ENCODE measurements at regions not wholly inside any gene's neighbourhood (a gene's known extent, or its start where the extent isn't known, plus 50 kb on each side); places are given as distances from the start of the nearest gene placed in this dataset.

DNA sequence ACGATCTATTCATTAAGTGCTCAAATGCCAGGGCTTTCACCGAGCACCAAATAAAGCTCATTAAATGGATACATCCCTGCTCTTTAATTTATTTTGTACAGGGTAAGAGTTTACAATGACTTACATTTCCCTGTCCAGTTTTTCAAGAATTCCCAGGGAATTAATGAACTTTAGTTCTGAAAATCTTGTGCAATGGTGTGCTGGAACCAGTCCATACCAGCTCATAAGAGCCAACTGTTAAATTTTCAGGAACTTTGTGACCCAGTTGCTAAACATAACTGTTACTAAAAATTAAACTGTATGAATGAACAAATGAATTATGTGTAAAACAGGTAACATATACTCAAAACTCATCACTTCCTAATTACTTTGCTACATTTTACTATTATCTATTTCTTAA is 191.7 kb upstream of the RASGEF1B start:
- peaks cover 6% of the 10 kb centered on the region for H3K36me3 Mint-ChIP-seq
- 100% methylated on average over 2 of the region's 2 CpGs for WGBS (ENCODE audit: insufficient coverage)
- Histone ChIP-seq H3K4me1 (ENCODE audit: control insufficient read depth, insufficient read depth, low read length) (no peaks in the 10 kb centered on the region), H3K9me3 (ENCODE audit: control insufficient read depth, insufficient read depth, low read length) (no peaks in the 10 kb centered on the region), H3K27me3 (ENCODE audit: control insufficient read depth, insufficient read depth, low read length) (no peaks in the 10 kb centered on the region), H3K27ac (ENCODE audit: low read length) (no peak overlapping the region), H3K36me3 (ENCODE audit: control insufficient read depth, insufficient read depth, low read length) (no peaks in the 10 kb centered on the region), H3K4me3 (ENCODE audit: low read length) (no peak overlapping the region)
- H3K27me3 Mint-ChIP-seq (ENCODE audit: low read depth in 2 of 2): peaks cover 6 to 13% of the 10 kb centered on the region in 2 donors
- TF ChIP-seq, protein P1, sequence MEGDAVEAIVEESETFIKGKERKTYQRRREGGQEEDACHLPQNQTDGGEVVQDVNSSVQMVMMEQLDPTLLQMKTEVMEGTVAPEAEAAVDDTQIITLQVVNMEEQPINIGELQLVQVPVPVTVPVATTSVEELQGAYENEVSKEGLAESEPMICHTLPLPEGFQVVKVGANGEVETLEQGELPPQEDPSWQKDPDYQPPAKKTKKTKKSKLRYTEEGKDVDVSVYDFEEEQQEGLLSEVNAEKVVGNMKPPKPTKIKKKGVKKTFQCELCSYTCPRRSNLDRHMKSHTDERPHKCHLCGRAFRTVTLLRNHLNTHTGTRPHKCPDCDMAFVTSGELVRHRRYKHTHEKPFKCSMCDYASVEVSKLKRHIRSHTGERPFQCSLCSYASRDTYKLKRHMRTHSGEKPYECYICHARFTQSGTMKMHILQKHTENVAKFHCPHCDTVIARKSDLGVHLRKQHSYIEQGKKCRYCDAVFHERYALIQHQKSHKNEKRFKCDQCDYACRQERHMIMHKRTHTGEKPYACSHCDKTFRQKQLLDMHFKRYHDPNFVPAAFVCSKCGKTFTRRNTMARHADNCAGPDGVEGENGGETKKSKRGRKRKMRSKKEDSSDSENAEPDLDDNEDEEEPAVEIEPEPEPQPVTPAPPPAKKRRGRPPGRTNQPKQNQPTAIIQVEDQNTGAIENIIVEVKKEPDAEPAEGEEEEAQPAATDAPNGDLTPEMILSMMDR (IDR thresholded peaks at IDR 0.05): no peak
- intact Hi-C loops (cut with micrococcal nuclease): no loop called here
- H3K27ac Mint-ChIP-seq: no peak overlapping the region
- DNase-seq (no peak), ATAC-seq (no peak)
- no peak overlapping the region for H3K4me3 Mint-ChIP-seq
- no peaks in the 10 kb centered on the region for H3K9me3 Mint-ChIP-seq
- no peaks in the 10 kb centered on the region for H3K4me1 Mint-ChIP-seq

DNA sequence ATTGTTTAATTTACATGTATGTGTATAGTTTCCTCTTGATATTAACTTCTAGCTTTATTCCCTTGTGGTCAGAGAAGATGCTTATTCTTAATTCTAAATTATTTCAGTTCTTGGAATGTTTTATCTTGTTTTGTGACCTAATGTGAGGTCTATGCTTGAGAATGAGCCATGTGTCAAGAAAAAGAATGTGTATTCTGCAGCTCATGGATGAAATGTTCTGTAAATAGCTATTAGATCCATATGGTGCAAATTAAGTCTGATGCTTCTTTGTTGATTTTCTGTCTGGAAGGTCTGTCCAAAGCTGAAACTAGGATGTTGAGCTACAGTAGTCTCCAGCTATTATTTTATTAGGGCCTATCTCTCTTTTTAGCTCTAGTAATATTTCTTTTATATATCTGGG is 187.3 kb upstream of the RASGEF1B start:
- DNase-seq (no peak), ATAC-seq (no peak)
- intact Hi-C loops (cut with micrococcal nuclease): no loop called here
- Mint-ChIP-seq H3K9me3 (no peaks in the 10 kb centered on the region), H3K4me3 (no peak overlapping the region), H3K27me3 (ENCODE audit: low read depth in 2 of 2) (peaks cover 6 to 31% of the 10 kb centered on the region in 2 donors), H3K36me3 (peaks cover 9% of the 10 kb centered on the region), H3K4me1 (no peaks in the 10 kb centered on the region), H3K27ac (no peak overlapping the region)
- Histone ChIP-seq H3K9me3 (ENCODE audit: control insufficient read depth, insufficient read depth, low read length) (no peaks in the 10 kb centered on the region), H3K4me3 (ENCODE audit: low read length) (no peak overlapping the region), H3K4me1 (ENCODE audit: control insufficient read depth, insufficient read depth, low read length) (no peaks in the 10 kb centered on the region), H3K27me3 (ENCODE audit: control insufficient read depth, insufficient read depth, low read length) (no peaks in the 10 kb centered on the region), H3K27ac (ENCODE audit: low read length) (no peak overlapping the region), H3K36me3 (ENCODE audit: control insufficient read depth, insufficient read depth, low read length) (no peaks in the 10 kb centered on the region)
- TF ChIP-seq, protein P1 (IDR thresholded peaks at IDR 0.05): no peak

DNA sequence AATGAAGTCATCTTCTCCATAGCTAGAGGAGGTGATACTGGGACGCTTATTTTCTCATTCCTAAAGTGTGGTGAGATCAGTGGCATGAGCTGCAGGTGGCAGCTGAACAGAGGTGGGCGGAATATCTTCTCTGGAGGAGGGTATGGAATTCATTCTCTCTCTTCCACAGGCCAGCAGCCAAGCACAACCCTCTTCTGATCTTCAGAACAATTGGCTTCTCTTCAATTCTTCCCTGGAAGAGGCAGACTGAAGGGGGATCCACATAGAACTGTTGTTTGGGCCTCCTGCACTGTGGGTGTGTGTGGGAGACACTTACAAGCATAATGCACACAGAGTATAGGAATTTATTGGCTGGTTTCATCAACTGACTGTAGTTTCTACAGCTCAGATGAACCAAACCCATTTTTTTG is 180.4 kb upstream of the RASGEF1B start:
- no peak overlapping the region for H3K27ac ChIP-seq (ENCODE audit: low read length)
- TF ChIP-seq, protein P1 (IDR thresholded peaks at IDR 0.05): no peak
- peaks cover 21 to 40% of the 10 kb centered on the region in 2 donors for H3K27me3 Mint-ChIP-seq (ENCODE audit: low read depth in 2 of 2)
- intact Hi-C loops (cut with micrococcal nuclease): no loop called here
- no peak overlapping the region for H3K4me3 Mint-ChIP-seq
- H3K27me3 ChIP-seq (ENCODE audit: control insufficient read depth, insufficient read depth, low read length): no peaks in the 10 kb centered on the region
- peaks cover 10% of the 10 kb centered on the region for H3K4me1 ChIP-seq (ENCODE audit: control insufficient read depth, insufficient read depth, low read length)
- H3K4me1 Mint-ChIP-seq: peaks cover 32 to 33% of the 10 kb centered on the region in 2 donors
- DNase-seq (no peak), ATAC-seq (no peak)
- H3K36me3 Mint-ChIP-seq: no peaks in the 10 kb centered on the region
- no peaks in the 10 kb centered on the region for H3K9me3 ChIP-seq (ENCODE audit: control insufficient read depth, insufficient read depth, low read length)
- no peaks in the 10 kb centered on the region for H3K9me3 Mint-ChIP-seq
- no peaks in the 10 kb centered on the region for H3K36me3 ChIP-seq (ENCODE audit: control insufficient read depth, insufficient read depth, low read length)
- 100% methylated on average over 1 of the region's 2 CpGs for WGBS (ENCODE audit: insufficient coverage)
- H3K4me3 ChIP-seq (ENCODE audit: low read length): no peak overlapping the region
- no peak overlapping the region for H3K27ac Mint-ChIP-seq

DNA sequence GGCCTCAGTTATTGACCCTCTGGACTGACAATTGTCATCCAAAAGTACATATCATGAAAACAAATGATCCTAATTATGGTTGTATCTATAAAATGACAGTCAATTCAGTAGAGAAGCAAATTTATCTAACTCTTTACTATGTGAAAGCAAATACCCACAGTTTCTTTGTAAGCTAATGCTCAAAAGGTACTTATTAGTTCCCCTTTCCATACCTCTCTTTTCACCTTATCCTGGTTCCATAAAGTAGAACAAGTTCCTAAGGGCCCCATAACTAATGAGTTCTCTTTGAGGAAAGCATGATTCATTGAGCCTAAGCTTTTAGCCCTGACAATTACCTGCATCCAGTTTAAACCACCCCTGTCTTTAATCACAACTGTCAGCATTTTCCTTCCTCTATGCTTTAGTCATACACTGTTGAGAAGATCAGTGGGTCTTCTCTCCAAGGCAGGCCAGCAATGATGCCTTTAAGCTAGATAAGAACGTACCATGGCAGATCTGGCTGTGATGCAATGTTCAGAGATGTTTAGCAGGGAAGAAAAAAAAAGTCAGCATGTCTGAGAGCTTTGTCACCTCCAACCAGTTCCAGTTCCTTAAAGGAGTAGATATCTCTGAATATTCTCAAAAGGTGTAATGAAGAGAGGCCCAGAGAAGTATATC is 179.7 kb upstream of the RASGEF1B start:
- intact Hi-C loops (cut with micrococcal nuclease): no loop called here

More for the DNA sequence above, 179.7 kb upstream of the RASGEF1B start:
- Mint-ChIP-seq H3K4me3 (no peak overlapping the region), H3K36me3 (no peaks in the 10 kb centered on the region), H3K27me3 (ENCODE audit: low read depth in 2 of 2) (peaks cover 22 to 39% of the 10 kb centered on the region in 2 donors), H3K4me1 (peaks cover 32 to 33% of the 10 kb centered on the region in 2 donors), H3K27ac (no peak overlapping the region), H3K9me3 (no peaks in the 10 kb centered on the region)
- TF ChIP-seq, protein P1 (IDR thresholded peaks at IDR 0.05): no peak
- Histone ChIP-seq H3K27me3 (ENCODE audit: control insufficient read depth, insufficient read depth, low read length) (no peaks in the 10 kb centered on the region), H3K27ac (ENCODE audit: low read length) (no peak overlapping the region), H3K9me3 (ENCODE audit: control insufficient read depth, insufficient read depth, low read length) (no peaks in the 10 kb centered on the region), H3K4me3 (ENCODE audit: low read length) (no peak overlapping the region), H3K36me3 (ENCODE audit: control insufficient read depth, insufficient read depth, low read length) (no peaks in the 10 kb centered on the region), H3K4me1 (ENCODE audit: control insufficient read depth, insufficient read depth, low read length) (peaks cover 10% of the 10 kb centered on the region)
- ATAC-seq (no peak), DNase-seq (no peak)
- 100% methylated on average over 1 of the region's 1 CpG for WGBS (ENCODE audit: insufficient coverage)

Measured in natural killer cell (primary cell).